A673 (cell line): ENCODE measurements at regions not wholly inside any gene's neighbourhood (a gene's known extent, or its start where the extent isn't known, plus 50 kb on each side); places are given as distances from the start of the nearest gene placed in this dataset.

Source experiments
- EZH2 ChIP-seq: fragments of 200-600 bp; sonication (generic); IDR thresholded peaks from 2 replicates; pipeline ENCODE4 v1.6.1; 2017; ENCODE audit warnings: borderline replicate concordance, low read depth, mild to moderate bottlenecking, mixed read lengths, antibody characterized with exemption, low read length; ENCODE audit not compliant: poor library complexity, severe bottlenecking
- TF ChIP-seq, protein P1 (sequence below): fragments of 300-800, 200-600 bp; sonication (generic); conservative IDR thresholded peaks from 2 replicates; pipeline ENCODE4 v1.5.1; 2017; ENCODE audit warnings: low read depth, mild to moderate bottlenecking, antibody characterized with exemption, low read length, moderate library complexity, mixed read lengths

DNA sequence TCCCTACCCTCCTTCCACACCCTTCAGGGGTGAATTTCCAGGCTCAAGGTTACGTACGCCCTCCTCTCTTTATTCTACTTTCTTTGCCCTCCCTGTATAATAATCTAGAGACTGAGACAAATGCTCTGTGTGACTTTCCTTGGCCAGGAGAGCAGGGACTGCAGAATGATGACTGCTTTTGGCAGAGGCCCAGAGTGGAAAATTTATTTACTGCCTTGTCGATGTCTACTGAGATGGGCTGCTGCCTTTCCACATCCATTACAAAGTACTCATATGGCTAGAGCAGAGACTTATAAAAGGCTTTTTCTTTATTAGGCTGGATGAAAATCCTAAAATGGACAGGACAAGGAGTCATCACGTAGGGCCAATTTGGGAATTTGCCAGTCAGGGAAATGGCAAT is 576.2 kb downstream of the TUSC7 start:
- no peak for TF ChIP-seq EZH2
- TF ChIP-seq, protein P1, sequence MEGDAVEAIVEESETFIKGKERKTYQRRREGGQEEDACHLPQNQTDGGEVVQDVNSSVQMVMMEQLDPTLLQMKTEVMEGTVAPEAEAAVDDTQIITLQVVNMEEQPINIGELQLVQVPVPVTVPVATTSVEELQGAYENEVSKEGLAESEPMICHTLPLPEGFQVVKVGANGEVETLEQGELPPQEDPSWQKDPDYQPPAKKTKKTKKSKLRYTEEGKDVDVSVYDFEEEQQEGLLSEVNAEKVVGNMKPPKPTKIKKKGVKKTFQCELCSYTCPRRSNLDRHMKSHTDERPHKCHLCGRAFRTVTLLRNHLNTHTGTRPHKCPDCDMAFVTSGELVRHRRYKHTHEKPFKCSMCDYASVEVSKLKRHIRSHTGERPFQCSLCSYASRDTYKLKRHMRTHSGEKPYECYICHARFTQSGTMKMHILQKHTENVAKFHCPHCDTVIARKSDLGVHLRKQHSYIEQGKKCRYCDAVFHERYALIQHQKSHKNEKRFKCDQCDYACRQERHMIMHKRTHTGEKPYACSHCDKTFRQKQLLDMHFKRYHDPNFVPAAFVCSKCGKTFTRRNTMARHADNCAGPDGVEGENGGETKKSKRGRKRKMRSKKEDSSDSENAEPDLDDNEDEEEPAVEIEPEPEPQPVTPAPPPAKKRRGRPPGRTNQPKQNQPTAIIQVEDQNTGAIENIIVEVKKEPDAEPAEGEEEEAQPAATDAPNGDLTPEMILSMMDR, result no peak
